HG02759 (cell line): ENCODE measurements at regions not wholly inside any gene's neighbourhood (a gene's known extent, or its start where the extent isn't known, plus 50 kb on each side); places are given as distances from the start of the nearest gene placed in this dataset.
"Not testable (repeated sequence)": the region's sequence is repeated elsewhere in the genome, so short reads cannot be mapped to it uniquely, and the experiment has no call there.

ENCODE experiments used
- ATAC-seq: cut with Tn5 transposase; IDR thresholded peaks from one replicate; pipeline ENCODE4 v1.9.1; 2021; ENCODE audit warnings: mild to moderate bottlenecking, moderate library complexity; ENCODE audit not compliant: unreplicated experiment

GRCh38 chr12:94862421-94862820 is 141.1 kb downstream of the NDUFA12 start:
- no peak for ATAC-seq

GRCh38 chr12:94856324-94856723 is 147.2 kb downstream of the NDUFA12 start:
- no peak for ATAC-seq

GRCh38 chr12:94855853-94856252 is 147.6 kb downstream of the NDUFA12 start:
- no peak for ATAC-seq

GRCh38 chr12:94851396-94852028 is 152.0 kb downstream of the NDUFA12 start:
- ATAC-seq = no peak

- no peak for ATAC-seq
Observed at GRCh38 chr12:94849411-94849976, 154.0 kb downstream of the NDUFA12 start.

GRCh38 chr12:94848966-94849365 is 154.5 kb downstream of the NDUFA12 start:
- ATAC-seq = no peak

GRCh38 chr12:94845110-94845509 is 158.4 kb downstream of the NDUFA12 start:
- no peak for ATAC-seq

GRCh38 chr12:94844452-94844851 is 159.0 kb downstream of the NDUFA12 start:
- no peak for ATAC-seq

- no peak for ATAC-seq
Observed at GRCh38 chr12:94841904-94842610, 161.4 kb downstream of the NDUFA12 start.

- no peak for ATAC-seq
Observed at GRCh38 chr12:94841177-94841576, 162.3 kb downstream of the NDUFA12 start.

GRCh38 chr12:94839347-94839746 is 164.2 kb downstream of the NDUFA12 start:
- ATAC-seq = peak; percentile 91

GRCh38 chr12:94836952-94837670 is 166.4 kb downstream of the NDUFA12 start:
- ATAC-seq = not testable (repeated sequence)

GRCh38 chr12:94834036-94834625 is 169.4 kb downstream of the NDUFA12 start:
- ATAC-seq = no peak

- ATAC-seq = no peak
Observed at GRCh38 chr12:94832780-94833681, 170.5 kb downstream of the NDUFA12 start.

- ATAC-seq = no peak
Observed at GRCh38 chr12:94832105-94832504, 171.4 kb downstream of the NDUFA12 start.

GRCh38 chr12:94831081-94831751 is 172.3 kb downstream of the NDUFA12 start:
- peak; percentile 90 for ATAC-seq

- ATAC-seq = no peak
Observed at GRCh38 chr12:94829552-94829951, 173.9 kb downstream of the NDUFA12 start.

GRCh38 chr12:94819011-94819410 is 168.7 kb upstream of the TMCC3 start:
- no peak for ATAC-seq

- ATAC-seq = no peak
Observed at GRCh38 chr12:94817695-94818075, 167.3 kb upstream of the TMCC3 start.

- ATAC-seq = not testable (repeated sequence)
Observed at GRCh38 chr12:94817201-94817600, 166.8 kb upstream of the TMCC3 start.
